Vagina (tissue), 2 donors: ENCODE measurements at regions not wholly inside any gene's neighbourhood (a gene's known extent, or its start where the extent isn't known, plus 50 kb on each side); places are given as distances from the start of the nearest gene placed in this dataset.

Experiments
- CTCF ChIP-seq, 3 experiments: fragments of 450-650 bp in 2 of 3; fragments of 200-600 bp in 1 of 3; sonication (generic) in 1 of 3; IDR thresholded peaks; one replicate each; pipeline ENCODE4 v1.5.1; 2017 to 2019; ENCODE audit warnings: antibody characterized with exemption in 3 of 3, mild to moderate bottlenecking in 2 of 3, moderate library complexity in 2 of 3
- POLR2A ChIP-seq, 2 donors: fragments of 450-650 bp; IDR thresholded peaks; one replicate each; pipeline ENCODE4 v1.6.1; 2017; ENCODE audit warnings: antibody characterized with exemption in 2 of 2, mild to moderate bottlenecking in 2 of 2, moderate library complexity in 2 of 2
- POLR2AphosphoS5 ChIP-seq, 2 donors: sonication (generic); formaldehyde crosslinking; IDR thresholded peaks; one replicate each; pipeline ENCODE4 v1.9.0; 2017; ENCODE audit warnings: antibody characterized with exemption in 2 of 2, mild to moderate bottlenecking in 2 of 2, low read depth in 1 of 2; ENCODE audit not compliant: insufficient read depth in 1 of 2

GRCh38 chr15:98292442-98293240 lies 332.1 kb downstream of the ARRDC4 start:
- TF ChIP-seq POLR2A (IDR thresholded peaks at IDR 0.05), result no peak
- peak; percentile 5 to 40 (median 36) for TF ChIP-seq CTCF (IDR thresholded peaks at IDR 0.05)
- no peak for TF ChIP-seq POLR2AphosphoS5 (IDR thresholded peaks at IDR 0.05; ENCODE audit: insufficient read depth in 1 of 2, low read depth in 1 of 2)
